ENCODE measurements at regions not wholly inside any gene's neighbourhood (a gene's known extent, or its start where the extent isn't known, plus 50 kb on each side); places are given as distances from the start of the nearest gene placed in this dataset.

DNA sequence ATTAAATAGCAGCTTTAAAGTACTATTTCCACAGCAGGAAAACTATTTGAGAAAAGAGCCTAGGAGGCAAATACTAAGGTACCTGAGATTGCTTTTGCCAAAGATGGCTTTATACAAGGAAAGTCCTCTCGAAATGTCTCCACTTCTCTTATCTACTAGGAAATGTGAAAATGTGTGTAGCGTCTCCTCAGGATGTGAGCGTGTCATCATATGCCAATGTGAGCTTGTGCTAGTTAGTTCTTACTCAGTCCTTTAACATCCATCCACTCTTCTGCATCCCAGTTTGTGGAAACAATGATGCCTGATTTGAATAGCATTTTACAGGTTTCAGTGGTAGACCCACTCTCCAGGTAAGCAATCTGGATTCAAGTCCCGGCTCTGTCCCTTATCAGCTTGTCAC is 421.0 kb downstream of the DYNC2H1 start:
- DNase-seq, result no peak

DNA sequence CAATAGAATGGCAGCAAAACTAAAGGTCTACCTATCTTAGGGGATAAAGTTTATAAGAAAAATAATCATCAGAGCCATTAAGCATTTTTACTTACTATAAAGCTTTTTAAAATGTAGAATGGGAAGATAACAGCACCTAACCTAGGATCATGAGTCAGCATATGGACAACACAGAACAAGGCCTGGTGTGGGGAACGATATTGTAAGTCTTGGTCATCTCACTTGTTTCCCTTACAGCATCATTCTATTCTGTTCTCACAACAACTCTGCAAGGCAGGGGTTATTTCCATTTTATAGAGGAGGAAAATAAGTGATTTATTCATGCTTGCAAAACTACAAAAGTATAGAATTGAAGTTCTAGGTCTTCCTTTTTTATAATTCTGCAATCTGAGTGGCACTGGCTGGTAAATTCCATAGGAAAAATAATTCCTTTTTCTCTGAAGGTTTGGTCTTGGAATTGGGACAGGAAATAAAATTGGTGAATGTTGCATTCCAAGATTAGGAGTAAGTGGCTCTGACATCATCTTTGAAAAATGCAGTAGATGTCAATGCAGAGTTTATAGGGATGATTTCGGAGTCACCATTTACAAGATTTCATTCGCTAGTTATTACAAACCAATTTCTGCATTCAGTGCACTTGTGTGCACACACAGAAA is 423.0 kb downstream of the DYNC2H1 start:
- DNase-seq, result no peak

DNA sequence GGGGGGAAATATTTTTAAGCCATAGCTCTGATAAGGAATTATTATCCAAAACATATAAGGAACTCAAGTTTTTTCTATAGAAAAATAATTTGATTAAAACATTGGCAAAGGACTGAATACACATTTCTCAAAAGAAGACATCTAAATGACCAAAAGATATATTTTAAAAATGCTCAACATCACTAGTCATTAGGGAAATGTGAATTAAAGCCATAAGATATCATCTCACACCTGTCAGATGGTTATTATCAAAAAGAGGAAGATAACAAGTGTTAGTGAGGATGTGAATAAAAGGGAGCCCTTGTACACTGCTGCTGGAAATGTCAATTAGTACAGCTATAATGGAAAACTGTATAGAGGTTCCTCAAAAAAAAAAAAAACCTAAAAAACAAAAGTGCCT is 425.0 kb downstream of the DYNC2H1 start:
- DNase-seq, result no peak

DNA sequence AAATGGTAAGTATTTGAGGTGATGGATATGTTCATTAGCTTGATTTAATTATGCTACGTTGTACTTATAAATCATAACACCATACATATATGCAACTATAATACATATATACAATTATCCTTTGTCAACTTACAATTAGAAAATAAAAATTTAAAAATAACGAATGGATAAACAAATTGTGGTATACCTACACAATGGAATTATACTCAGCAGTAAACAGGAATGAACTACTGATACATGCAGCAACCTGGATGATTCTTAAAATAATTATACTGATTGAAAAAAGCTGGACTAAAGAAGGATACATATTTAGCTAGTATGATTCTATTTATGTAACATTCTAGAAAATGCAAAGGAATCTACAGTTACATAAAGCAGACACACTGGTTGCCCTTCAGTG is 425.7 kb downstream of the DYNC2H1 start:
- DNase-seq, result no peak

DNA sequence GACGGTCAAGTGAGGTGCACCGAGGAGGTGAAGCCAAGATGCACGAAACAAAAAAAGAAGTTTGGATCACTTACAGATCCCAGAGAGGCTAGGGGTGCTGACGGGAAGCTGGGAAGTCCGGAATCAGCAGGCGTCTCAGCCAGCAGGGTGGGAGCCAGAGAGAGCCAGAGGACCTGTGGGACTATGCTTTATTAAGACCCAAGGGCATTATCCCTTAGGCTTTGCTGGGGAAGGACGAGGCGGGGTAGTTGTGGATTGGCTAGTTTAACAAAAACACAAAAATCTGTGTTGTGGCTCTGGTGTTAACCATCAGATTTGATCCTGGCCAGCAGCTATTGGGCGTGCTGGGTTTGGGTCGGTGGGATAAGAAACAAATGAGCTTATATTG is 427.1 kb downstream of the DYNC2H1 start:
- no peak for DNase-seq

DNA sequence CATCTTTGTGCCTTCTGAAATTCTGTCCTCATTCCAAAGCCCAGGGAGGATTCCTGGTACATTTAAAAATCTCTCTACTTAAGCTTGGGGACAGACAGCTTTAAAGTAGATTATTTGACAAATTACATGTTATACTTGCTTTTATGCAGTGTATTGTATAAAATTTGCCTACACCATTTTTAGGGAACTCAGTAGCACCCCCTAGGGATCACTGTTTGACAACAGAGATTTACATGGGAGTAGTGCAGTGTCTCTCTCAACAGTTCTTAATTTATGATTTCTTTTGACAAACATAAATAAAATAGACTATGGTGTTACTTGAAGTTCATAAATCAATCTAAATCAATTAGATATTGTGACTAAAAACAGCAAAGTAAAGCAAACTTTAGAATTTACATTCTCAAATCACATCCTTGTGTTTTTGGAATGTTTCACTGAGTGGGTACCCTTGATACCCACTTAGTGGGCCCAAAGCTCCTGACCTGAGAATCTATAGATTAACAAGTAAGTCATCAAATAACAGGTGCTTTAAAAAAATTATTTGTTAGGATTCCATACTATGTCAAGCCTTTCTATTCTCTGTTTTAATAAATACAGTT is 428.8 kb downstream of the DYNC2H1 start:
- no peak for DNase-seq

DNA sequence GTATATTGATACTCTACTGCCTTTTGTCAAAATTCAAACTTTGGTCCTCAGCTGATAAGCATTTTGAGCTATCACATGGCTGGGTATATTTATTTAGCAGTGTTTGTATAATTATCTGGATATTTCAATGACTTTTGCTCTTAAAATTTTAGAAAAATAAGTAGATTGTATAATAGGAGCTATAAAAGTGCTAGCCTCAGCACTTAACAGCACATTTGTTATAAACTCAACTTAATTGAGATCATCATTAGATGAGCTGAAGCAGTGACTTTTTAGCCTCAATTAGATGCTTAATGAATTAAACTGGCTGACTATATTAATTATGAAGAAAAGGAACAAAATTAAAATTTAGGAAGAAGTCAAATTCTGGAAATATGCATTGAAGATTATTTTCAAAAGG is 429.9 kb downstream of the DYNC2H1 start:
- DNase-seq, result no peak

DNA sequence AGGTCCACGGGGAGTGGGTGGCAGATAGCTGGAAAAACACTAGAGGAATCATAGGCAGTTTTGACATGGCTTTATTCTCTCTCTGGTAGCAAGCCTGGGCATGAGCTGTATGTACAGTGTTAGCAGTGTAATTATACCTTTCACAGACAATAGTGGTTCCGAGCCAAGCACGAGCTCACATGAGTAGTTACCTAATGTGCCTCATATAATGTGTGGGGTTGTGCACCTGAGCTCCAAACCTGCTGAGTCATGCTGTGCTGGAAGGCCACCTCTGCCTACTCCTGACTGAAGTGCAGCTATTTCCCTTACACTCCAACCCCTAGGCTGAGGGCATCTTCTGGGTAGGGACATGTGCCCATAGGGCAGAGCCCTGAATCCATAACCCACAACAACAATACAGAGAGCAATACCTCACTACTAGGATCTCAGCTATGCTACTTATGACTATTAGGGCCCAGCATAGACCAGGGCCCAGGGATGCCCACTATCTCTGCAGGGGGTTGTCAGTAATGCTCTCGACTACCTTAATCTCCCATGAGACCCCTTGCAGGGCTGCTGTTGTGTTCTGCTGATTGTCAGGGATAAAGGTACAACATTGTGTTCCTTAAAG is 432.1 kb downstream of the DYNC2H1 start:
- no peak for DNase-seq

DNA sequence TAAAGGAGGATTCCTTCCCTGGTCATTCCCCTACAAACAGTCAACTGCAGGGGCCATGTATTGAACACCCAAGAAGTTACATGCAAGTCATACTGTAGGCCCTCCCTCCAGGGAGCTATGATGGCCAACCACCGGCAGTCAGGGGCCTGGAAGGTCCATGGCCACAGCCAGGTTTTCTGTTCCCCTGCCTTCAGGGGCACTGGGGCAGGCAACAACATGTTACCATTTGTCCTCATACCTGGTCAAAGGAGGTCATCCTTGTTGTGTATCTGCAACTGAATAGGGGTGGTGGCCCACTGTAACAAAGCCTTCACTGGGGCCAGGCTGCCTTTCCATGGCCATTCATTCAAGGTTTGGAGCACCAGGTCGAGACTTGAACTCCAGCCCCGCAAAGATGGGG is 433.6 kb downstream of the DYNC2H1 start:
- no peak for DNase-seq

DNA sequence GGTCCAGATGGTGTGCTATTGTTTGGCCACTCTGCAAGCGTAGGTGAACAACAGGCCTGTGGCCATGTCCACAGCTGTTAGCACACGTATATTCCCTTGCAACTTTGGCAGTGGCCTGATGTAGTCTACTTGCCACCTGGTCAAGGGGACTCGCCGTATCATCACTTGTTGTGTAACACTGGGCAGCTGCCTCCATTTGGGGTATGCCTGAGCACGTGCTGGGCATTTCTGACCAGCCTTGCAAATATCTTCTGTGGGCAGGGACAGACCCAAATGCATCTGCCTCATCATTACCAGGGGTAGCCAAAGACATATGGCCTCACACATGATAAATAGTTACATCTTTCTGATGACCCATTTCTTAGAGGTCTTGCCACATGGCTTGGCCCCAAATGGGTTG is 434.2 kb downstream of the DYNC2H1 start:
- DNase-seq, result no peak

DNA sequence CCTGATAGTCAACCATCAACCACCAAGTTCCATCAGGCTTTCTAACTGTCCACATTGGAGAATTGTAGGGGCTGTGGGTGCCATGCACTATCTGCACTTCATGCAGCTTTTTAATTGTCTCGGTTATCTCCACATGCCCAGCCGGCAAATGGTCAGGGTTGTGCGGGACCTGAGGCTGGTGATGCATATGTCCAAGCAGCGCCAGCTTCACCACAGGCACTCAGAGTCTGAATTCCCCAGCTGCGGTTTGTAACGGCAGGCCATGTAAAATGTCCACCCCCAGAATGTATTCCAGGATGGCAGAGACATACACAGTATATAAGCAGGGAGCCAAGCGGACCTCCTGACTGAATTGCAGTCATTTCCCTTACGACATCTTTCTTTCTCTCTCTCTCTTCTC is 435.6 kb downstream of the DYNC2H1 start:
- DNase-seq, result no peak

DNA sequence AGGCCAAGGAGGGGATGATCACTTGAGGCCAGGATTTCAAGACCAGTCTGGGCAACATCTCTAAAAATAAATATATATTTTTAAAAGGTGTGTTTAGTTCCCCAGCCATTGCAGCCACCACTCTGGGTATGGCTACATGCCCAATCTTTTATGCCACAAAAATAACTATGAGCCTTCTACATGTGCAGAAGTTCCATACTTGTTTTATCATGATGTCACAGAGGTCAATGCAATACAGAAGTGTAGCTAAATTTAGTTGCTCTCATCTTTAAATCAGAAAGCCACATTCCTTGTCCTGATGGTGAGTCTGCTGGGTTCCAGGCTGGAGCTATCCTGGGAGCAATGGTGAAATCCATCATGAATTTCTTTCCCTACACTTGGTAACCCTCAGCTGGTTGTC is 436.3 kb downstream of the DYNC2H1 start:
- no peak for DNase-seq

DNA sequence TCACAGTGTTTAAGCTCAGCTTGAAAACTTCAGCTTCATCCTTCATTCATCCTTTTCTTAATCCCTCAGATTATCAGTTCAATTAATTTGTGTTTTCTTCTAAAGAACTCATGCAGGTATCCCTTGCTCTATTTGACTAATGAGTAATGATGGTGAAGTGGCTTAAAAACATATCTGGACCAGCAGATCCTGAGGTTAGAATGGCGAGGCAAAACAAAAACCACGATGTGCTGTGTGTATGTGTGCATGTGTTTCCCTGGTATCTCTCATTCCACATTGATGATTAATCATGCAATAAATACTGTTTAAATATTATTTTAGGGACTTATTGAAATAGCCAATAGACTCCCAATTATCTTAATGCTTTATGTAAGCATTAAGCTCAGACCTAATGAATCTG is 437.0 kb downstream of the DYNC2H1 start:
- no peak for DNase-seq

DNA sequence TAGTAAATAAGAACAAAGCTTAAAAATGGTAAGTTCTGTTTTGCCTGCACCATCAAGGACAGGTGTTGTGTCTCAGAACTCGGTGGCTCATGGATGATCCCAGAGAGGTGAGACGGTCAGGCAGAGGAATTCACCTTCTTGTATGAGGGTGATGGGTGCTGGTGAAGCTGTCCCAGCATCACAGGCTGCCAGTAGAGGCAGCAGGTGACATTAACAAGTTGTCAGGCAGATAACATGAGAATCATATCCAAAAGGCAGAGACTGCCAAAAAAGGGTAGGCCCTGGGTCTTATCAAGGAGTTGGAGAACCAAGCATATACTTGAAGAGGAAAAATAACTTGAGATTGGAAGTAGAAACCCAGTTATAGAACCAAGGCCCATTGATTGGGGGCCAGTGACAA is 437.8 kb downstream of the DYNC2H1 start:
- no peak for DNase-seq

DNA sequence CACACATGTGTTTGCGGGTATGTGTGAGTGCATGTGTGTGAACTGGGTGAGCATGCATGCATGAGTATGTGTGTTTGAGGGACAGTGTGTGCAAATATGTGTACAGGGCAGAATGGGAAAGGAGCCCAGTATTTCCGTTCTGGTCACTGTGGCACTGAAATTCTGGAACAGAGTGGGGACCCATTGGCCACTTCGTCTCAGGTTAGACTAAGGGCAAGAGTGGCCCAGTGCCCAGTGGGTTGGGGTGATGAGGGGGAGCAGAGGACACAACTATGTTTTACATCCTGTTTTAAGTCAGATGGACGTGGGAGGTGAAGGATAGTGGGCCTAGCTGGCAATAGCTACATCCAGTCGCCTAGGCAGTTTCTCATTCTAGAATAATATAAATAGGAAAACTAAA is 438.5 kb downstream of the DYNC2H1 start:
- no peak for DNase-seq

DNA sequence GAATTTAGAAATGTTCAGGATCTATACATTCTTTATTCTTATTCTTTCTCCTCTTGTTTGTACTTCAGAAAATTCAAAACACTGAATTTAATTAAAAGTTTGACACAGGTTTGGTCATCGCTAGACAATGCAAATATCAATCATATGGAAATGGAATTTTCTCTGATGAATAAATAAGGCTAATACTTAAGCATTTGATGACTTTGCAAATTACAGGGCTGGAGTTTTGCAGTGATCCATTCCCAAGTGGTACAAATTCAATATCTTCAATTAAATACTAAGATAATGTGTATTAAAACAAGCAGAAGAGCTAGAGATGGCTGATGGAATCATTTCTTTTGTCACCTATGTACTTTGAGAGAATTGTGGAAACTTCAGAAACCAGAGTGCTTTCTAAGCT is 439.6 kb downstream of the DYNC2H1 start:
- no peak for DNase-seq

DNA sequence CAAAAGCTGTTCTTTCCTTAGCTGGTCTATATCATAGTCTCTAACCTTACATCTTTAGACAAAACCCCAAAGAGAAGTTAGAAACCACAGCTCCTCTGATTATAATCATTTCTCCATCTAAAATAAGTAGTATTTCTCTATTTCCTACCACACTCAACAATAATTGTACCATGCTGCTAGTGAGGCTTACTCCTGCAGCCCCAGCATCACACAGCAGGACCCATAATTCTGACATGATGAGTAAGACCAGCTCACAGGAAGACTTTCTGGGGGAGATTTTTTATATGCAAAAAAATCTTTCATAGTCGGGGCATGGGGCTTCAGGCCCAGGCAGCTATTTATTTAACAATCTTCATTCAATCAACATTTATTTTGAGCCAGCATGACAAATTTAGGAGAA is 441.6 kb downstream of the DYNC2H1 start:
- DNase-seq, result no peak

DNA sequence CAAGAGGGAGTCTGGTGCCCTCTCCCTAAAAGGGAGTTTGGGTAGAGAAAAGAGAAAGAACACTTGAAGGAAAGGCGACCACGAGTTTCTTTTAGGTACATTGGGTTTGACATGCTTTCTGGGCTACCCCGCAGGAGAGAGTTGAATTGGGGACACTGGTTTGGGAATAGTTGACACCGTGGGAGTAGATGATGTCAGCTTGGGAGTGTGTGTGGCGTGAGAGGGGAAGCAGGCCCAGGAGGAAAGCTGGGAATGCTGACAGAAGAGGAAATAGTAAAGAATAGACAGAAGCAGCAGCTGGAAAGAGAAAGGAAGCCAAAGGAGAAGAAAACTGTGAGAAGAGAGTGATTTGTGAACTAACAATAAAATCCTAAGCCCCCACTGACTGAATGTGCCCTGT is 442.9 kb downstream of the DYNC2H1 start:
- DNase-seq, result no peak

DNA sequence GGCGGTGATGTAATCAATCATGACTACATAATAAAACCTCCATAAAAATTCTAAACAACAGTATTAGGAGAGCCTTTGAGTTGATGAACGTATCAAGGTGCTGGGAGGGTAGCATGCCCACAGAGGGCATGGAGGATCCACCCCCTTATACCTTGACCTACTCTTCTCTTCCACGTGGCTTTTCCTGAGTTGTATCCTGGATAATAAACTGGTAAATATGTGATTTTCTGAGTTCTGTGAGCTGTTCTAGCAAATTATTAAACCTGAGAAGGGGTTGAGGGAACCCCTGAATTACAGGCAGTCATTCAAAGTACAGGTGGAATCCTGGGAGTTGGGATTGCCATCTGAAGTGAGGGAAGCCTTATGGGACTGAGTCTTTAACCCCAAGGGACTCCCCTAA is 446.9 kb downstream of the DYNC2H1 start:
- no peak for DNase-seq

DNA sequence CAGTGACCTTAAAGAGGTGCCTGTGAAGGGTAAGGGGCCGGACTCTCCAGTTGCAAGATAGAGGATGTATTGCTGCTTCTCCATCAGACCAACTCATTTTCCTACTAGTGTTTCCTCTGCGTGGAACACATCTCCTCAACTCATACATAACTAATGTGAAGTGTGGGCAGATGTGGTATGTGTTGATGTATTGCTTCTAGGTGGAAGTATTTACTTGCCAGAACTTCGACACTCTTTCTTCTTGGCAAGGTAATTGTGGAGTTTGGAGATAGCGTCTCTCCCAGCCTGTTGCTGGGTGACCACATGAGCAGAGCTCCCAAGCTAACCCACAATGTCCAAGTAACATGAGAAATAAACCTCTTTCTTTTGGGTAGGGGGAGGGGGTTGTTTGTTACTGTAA is 456.9 kb downstream of the DYNC2H1 start:
- DNase-seq, result no peak

DNA sequence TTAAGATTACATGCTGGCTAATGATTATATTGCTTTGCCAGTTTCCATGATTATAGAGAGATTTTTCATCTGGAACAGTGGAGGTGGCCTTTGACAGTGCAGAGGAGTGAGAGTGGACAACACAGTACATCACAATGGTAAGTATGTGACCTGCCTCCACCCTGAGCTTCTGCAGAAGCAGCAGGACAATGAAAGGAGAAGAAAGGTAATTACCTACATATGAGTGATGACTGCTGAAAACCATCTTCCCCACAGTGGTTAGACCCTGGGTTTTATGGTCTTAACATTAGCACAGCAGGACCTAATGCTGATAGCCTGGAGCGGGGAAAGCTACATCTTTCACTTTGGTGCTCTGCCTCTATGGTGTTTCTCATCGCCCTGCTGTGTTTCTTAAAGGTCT is 454.7 kb upstream of the DDI1 start:
- no peak for DNase-seq

DNA sequence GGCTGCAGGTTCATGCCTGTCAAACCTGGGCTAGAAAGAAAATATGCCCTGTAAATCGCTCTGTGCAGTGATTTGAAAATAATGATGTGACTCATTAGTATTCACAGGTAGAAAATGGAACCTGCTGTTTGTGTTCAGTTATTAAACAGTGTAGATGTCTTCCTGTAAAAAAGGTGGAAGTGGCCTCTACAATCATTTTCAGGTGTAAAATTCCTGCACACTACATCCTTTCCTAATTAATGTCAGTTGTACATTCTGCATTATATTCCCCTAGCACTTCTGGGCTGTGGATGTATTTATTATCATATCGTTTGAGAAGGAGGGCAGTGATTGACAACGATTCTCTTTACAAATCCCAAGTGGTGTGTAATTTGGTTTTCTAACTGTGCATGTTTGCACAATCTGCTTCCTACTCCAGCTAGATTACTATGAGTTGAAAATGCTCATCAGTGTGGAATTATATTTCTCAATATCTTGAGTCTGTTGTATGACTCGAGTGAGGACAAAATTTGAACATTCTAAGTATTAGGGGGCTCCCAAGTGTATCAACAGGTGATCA is 454.0 kb upstream of the DDI1 start:
- no peak for DNase-seq

DNA sequence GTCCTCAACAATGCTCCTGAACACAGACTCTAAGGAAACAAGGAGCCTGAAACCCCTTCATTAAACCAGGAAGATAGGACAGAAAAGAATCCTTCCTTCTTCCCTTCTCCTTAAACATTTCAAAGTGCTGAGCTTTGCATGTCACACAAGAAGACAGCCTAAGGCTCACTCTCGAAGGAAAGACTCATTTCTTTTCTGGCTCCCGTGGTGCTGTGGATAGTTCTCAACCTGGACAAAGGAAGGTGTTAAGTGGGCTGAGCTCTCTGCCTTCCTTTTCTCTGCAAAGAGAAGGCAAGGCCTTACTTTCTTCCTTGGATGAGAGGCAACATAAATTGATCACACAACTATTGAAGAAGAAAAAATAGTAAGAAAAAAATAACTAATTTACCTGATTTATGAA is 452.4 kb upstream of the DDI1 start:
- DNase-seq, result no peak

DNA sequence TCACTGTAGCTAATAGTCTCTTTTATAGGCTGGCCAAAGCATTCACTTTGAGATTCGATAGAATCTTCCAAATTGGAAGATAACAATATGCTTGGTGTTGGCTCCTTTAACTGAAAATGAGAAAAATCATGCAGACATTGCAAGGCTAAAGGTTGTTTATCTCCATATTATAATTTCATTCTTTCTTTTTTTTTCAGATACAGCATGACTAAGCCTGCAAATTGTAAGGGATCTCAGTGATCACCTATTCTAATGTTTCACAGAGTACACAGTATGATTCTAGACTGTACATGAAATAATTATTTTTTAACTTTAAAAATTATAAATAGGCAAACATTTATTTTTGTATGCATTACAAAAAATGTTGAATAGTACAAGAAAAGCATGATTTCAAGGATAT is 451.7 kb upstream of the DDI1 start:
- DNase-seq, result no peak

DNA sequence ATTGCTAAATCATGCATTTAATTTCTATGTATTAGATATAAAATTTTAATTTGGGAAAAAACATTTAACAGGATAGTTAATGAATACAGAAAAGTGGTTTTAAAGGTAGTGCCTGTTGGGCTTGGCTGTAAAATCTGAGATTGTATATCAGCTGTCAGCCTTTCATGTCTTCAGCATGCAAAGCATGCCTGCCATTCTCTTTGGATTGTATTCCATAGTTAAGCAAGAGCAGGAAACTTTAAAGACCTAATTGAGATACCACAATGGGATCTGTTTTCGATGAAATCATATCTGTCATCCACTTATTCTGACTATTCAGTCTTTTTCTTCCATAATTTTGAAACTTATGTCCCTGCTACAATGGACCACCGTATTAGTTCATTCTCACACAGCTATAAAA is 451.0 kb upstream of the DDI1 start:
- no peak for DNase-seq
